Choroid plexus epithelial cell (primary cell): ENCODE measurements at regions not wholly inside any gene's neighbourhood (a gene's known extent, or its start where the extent isn't known, plus 50 kb on each side); places are given as distances from the start of the nearest gene placed in this dataset.

Source experiments
- DNase-seq: peaks from one replicate; pipeline ENCODE4 v3.0.0-alpha.2; 2010; ENCODE audit warnings: low read depth
- H3K4me3 ChIP-seq: 2 replicates; pipeline ENCODE4 v1.5.1; 2011; ENCODE audit warnings: low read depth, mild to moderate bottlenecking, control low read depth, low read length, moderate library complexity
- TF ChIP-seq, protein P1 (sequence below): conservative IDR thresholded peaks from 2 replicates; pipeline ENCODE4 v1.5.1; 2011; ENCODE audit warnings: low read depth, mild to moderate bottlenecking, control low read depth, inconsistent platforms, low read length, moderate library complexity

DNA sequence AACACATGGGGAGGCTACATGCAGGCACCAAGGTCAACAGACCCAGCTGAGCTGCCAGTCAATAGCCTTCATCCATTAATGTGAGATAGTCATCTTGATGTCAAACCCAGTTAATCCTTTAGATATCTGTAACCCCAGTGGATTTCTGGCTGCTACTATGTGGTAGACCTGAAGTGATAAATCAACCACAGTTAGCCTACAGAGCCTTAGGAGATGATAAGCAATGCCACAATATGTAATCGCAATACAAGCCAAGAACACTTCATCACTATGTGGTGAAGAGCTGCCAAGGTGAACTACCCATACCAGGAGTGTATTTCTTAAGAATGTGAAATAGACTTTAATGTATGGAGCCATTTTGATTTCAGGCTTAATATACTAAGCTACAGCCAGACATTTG, 1175.5 kb downstream of the DTWD2 start:
- TF ChIP-seq, protein P1, sequence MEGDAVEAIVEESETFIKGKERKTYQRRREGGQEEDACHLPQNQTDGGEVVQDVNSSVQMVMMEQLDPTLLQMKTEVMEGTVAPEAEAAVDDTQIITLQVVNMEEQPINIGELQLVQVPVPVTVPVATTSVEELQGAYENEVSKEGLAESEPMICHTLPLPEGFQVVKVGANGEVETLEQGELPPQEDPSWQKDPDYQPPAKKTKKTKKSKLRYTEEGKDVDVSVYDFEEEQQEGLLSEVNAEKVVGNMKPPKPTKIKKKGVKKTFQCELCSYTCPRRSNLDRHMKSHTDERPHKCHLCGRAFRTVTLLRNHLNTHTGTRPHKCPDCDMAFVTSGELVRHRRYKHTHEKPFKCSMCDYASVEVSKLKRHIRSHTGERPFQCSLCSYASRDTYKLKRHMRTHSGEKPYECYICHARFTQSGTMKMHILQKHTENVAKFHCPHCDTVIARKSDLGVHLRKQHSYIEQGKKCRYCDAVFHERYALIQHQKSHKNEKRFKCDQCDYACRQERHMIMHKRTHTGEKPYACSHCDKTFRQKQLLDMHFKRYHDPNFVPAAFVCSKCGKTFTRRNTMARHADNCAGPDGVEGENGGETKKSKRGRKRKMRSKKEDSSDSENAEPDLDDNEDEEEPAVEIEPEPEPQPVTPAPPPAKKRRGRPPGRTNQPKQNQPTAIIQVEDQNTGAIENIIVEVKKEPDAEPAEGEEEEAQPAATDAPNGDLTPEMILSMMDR: no peak
- no peak overlapping the region for H3K4me3 ChIP-seq
- DNase-seq: no peak

GRCh38 chr5:117809251-117809650, 1179.1 kb downstream of the DTWD2 start:
- no peak for DNase-seq
- TF ChIP-seq, protein P1: no peak
- H3K4me3 ChIP-seq: no peak overlapping the region

GRCh38 chr5:117805058-117805457, 1183.3 kb downstream of the DTWD2 start:
- DNase-seq: no peak
- TF ChIP-seq, protein P1: no peak
- no peak overlapping the region for H3K4me3 ChIP-seq

- DNase-seq: peak; percentile 47
- H3K4me3 ChIP-seq: no peak overlapping the region
- TF ChIP-seq, protein P1: no peak
These were observed 1184.8 kb downstream of the DTWD2 start for GRCh38 chr5:117803533-117803932.

DNA sequence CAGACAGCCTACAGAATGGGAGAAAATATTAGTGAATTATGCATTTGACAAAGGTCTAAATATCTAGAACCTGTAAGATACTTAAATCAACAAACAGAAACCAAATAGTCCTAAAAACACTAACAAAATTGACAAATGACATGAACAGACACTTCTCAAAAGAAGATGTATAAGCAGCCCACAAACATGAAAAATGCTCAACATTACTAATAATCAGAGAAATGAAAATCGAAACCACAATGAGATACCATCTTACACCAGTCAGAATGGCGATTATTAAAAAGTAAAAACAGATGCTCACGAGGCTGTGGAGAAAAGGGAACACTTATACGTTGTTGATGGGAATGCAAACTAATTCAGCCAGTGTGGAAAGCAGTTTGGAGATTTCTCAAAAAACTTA, 1186.8 kb downstream of the DTWD2 start:
- DNase-seq: no peak
- TF ChIP-seq, protein P1: no peak
- H3K4me3 ChIP-seq: no peak overlapping the region

DNA sequence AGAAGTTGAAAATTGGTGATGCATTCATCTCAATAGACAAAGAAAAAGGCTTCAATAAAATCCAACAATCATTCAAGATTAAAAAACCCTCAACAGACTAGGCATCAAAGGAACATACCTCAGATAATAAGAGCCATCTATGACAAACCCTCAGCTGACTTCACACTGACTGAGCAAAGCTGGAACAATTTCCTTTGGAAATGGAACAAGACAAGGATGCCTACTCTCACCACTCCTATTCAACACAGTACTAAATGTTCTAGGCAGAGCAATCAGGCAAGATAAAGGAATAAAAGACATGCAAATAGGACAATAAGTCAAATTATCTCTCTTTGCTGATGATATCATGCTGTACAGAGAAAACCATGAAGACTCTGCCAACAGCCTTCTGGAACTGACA, 1188.1 kb downstream of the DTWD2 start:
- H3K4me3 ChIP-seq: no peak overlapping the region
- peak; percentile 54 for DNase-seq
- TF ChIP-seq, protein P1: no peak

- H3K4me3 ChIP-seq: no peak overlapping the region
- TF ChIP-seq, protein P1: no peak
- no peak for DNase-seq
These were observed 1193.5 kb downstream of the DTWD2 start for GRCh38 chr5:117794847-117795246.
